ENCODE measurements at regions not wholly inside any gene's neighbourhood (a gene's known extent, or its start where the extent isn't known, plus 50 kb on each side); places are given as distances from the start of the nearest gene placed in this dataset.

DNA sequence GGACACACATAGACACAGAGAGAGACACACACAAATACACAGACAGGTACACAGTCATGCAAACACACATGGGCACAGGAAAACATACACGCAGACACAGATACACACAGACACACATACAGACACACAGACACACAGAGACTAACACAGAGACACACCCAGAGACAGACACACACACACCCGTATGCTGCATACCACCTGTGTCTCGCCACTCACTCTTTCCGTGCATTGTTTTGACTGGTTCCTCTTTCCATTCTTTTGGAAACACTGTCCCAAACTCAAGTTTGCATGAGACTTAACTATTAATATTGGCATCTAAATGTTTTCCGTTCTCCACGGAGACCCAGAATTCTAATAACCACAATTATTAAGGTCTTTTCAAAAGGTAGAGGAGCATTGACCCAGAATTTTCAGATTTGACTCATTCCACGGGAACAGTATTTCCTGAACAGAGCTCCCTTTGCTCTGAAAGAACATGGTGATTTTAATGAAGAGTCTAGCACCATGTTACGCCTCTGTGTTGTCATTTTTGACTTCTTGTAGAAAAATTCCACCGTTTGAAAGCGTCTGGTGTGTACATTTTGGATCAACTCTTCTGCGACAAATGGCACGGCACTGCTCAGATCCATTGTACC, 141.2 kb upstream of the RNF32 start:
- TF ChIP-seq POLR2AphosphoS5 (IDR thresholded peaks at IDR 0.05) (no peak), POLR2A (IDR thresholded peaks at IDR 0.05) (no peak)
- TF ChIP-seq, protein P1, sequence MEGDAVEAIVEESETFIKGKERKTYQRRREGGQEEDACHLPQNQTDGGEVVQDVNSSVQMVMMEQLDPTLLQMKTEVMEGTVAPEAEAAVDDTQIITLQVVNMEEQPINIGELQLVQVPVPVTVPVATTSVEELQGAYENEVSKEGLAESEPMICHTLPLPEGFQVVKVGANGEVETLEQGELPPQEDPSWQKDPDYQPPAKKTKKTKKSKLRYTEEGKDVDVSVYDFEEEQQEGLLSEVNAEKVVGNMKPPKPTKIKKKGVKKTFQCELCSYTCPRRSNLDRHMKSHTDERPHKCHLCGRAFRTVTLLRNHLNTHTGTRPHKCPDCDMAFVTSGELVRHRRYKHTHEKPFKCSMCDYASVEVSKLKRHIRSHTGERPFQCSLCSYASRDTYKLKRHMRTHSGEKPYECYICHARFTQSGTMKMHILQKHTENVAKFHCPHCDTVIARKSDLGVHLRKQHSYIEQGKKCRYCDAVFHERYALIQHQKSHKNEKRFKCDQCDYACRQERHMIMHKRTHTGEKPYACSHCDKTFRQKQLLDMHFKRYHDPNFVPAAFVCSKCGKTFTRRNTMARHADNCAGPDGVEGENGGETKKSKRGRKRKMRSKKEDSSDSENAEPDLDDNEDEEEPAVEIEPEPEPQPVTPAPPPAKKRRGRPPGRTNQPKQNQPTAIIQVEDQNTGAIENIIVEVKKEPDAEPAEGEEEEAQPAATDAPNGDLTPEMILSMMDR (IDR thresholded peaks at IDR 0.05), result no peak
- 83% methylated on average over 12 of the region's 12 CpGs for WGBS
- intact Hi-C loops (cut with DNase I), result no loop called here

GRCh38 chr7:156497776-156498509, 142.6 kb upstream of the RNF32 start:
- Histone ChIP-seq H3K4me3 (no peak overlapping the region), H3K27ac (no peak overlapping the region), H3K36me3 (no peaks in the 10 kb centered on the region), H3K4me1 (replicated peaks) (no peaks in the 10 kb centered on the region), H3K27me3 (replicated peaks; ENCODE audit: insufficient read depth) (no peaks in the 10 kb centered on the region), H3K9me3 (no peaks in the 10 kb centered on the region)
- TF ChIP-seq, protein P1 (IDR thresholded peaks at IDR 0.05), result no peak
- TF ChIP-seq POLR2A (IDR thresholded peaks at IDR 0.05), result no peak
- TF ChIP-seq POLR2AphosphoS5 (IDR thresholded peaks at IDR 0.05), result no peak
- DNase-seq (ENCODE audit: low spot score), result no peak
- WGBS, result 68% methylated on average over 17 of the region's 17 CpGs
- intact Hi-C loops (cut with DNase I), result no loop called here

More for the DNA sequence above, 141.2 kb upstream of the RNF32 start:
- no peak overlapping the region for H3K4me3 ChIP-seq
- H3K4me1 ChIP-seq (replicated peaks), result no peaks in the 10 kb centered on the region
- no peaks in the 10 kb centered on the region for H3K36me3 ChIP-seq
- no peaks in the 10 kb centered on the region for H3K27me3 ChIP-seq (replicated peaks; ENCODE audit: insufficient read depth)
- no peaks in the 10 kb centered on the region for H3K9me3 ChIP-seq
- no peak overlapping the region for H3K27ac ChIP-seq
- DNase-seq (ENCODE audit: low spot score), result no peak

- 62% methylated on average over 8 of the region's 8 CpGs for WGBS
- TF ChIP-seq, protein P1 (IDR thresholded peaks at IDR 0.05), result no peak
- TF ChIP-seq POLR2AphosphoS5 (IDR thresholded peaks at IDR 0.05) (no peak), POLR2A (IDR thresholded peaks at IDR 0.05) (no peak)
- H3K9me3 ChIP-seq, result no peaks in the 10 kb centered on the region
- intact Hi-C loops (cut with DNase I), result no loop called here
- no peaks in the 10 kb centered on the region for H3K27me3 ChIP-seq (replicated peaks; ENCODE audit: insufficient read depth)
- no peaks in the 10 kb centered on the region for H3K36me3 ChIP-seq
- no peaks in the 10 kb centered on the region for H3K4me1 ChIP-seq (replicated peaks)
- no peak overlapping the region for H3K4me3 ChIP-seq
- DNase-seq (ENCODE audit: low spot score), result no peak
- H3K27ac ChIP-seq, result no peak overlapping the region
Measured at GRCh38 chr7:156496865-156497264, 143.7 kb upstream of the RNF32 start.

GRCh38 chr7:156496363-156496769, 144.2 kb upstream of the RNF32 start:
- no peak overlapping the region for H3K27ac ChIP-seq
- no peak for DNase-seq (ENCODE audit: low spot score)
- no peaks in the 10 kb centered on the region for H3K27me3 ChIP-seq (replicated peaks; ENCODE audit: insufficient read depth)
- WGBS, result 23% methylated on average over 8 of the region's 8 CpGs
- TF ChIP-seq, protein P1 (IDR thresholded peaks at IDR 0.05), result no peak
- TF ChIP-seq POLR2AphosphoS5 (IDR thresholded peaks at IDR 0.05), result no peak
- TF ChIP-seq POLR2A (IDR thresholded peaks at IDR 0.05), result no peak
- intact Hi-C loops (cut with DNase I), result no loop called here
- no peaks in the 10 kb centered on the region for H3K36me3 ChIP-seq
- no peak overlapping the region for H3K4me3 ChIP-seq
- H3K9me3 ChIP-seq, result no peaks in the 10 kb centered on the region
- H3K4me1 ChIP-seq (replicated peaks), result no peaks in the 10 kb centered on the region

- Histone ChIP-seq H3K36me3 (no peaks in the 10 kb centered on the region), H3K27me3 (replicated peaks; ENCODE audit: insufficient read depth) (no peaks in the 10 kb centered on the region), H3K27ac (no peak overlapping the region), H3K9me3 (no peaks in the 10 kb centered on the region), H3K4me3 (no peak overlapping the region), H3K4me1 (replicated peaks) (no peaks in the 10 kb centered on the region)
- no peak for DNase-seq (ENCODE audit: low spot score)
- TF ChIP-seq POLR2AphosphoS5 (IDR thresholded peaks at IDR 0.05), result no peak
- TF ChIP-seq POLR2A (IDR thresholded peaks at IDR 0.05), result no peak
- TF ChIP-seq, protein P1 (IDR thresholded peaks at IDR 0.05), result no peak
- intact Hi-C loops (cut with DNase I), result no loop called here
- WGBS, result 94% methylated on average over 5 of the region's 5 CpGs
Measured at GRCh38 chr7:156494960-156495359, 145.6 kb upstream of the RNF32 start.
